Chondrocyte (in vitro differentiated cells): ENCODE measurements at regions not wholly inside any gene's neighbourhood (a gene's known extent, or its start where the extent isn't known, plus 50 kb on each side); places are given as distances from the start of the nearest gene placed in this dataset.

Experiments
- DNase-seq: peaks from one replicate; pipeline ENCODE4 v3.0.0; 2021; ENCODE audit warnings: mixed read lengths, low spot score
- H3K27ac Mint-ChIP-seq: one replicate; pipeline ENCODE4 v1.8.0; 2021; ENCODE audit warnings: mild to moderate bottlenecking, moderate library complexity, mixed read lengths; ENCODE audit not compliant: unreplicated experiment
- H3K27me3 Mint-ChIP-seq: 2 replicates; pipeline ENCODE4 v1.8.0; 2021; ENCODE audit warnings: low read depth, mixed read lengths
- H3K36me3 Mint-ChIP-seq: 2 replicates; pipeline ENCODE4 v1.8.0; 2021; ENCODE audit warnings: low read depth, mixed read lengths
- H3K4me1 Mint-ChIP-seq: 2 replicates; pipeline ENCODE4 v1.8.0; 2021; ENCODE audit warnings: low read depth, mild to moderate bottlenecking, mixed read lengths
- H3K4me3 Mint-ChIP-seq: one replicate; pipeline ENCODE4 v1.8.0; 2021; ENCODE audit warnings: mild to moderate bottlenecking, moderate library complexity, mixed read lengths; ENCODE audit not compliant: unreplicated experiment
- H3K9me3 Mint-ChIP-seq: 2 replicates; pipeline ENCODE4 v1.8.0; 2021; ENCODE audit warnings: low read depth, mixed read lengths
- TF ChIP-seq, protein P1 (sequence below): fragments of 200-600 bp; sonication (generic); IDR thresholded peaks from 2 replicates; pipeline ENCODE4 v1.5.0; 2021; ENCODE audit warnings: antibody characterized with exemption, mild to moderate bottlenecking, moderate library complexity

DNA sequence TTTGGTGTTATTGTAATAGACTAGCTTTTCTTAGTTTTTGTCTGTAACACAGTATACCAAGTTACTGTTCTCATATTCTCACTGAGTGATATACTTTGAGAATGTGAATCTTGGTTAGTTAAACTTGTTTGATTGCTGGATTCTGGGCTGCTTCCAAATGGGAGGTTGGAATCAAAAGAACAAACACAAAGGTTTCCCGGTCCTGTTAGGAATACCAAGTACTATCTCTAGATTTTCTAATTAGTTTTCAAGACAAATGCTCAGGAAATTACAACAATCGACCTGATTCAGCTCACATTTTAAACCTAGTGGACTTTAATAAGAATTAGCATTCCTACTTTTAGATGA, 244.3 kb downstream of the CSNK1G3 start:
- Mint-ChIP-seq H3K4me3 (no peak overlapping the region), H3K27me3 (no peaks in the 10 kb centered on the region), H3K27ac (peak overlapping the region; percentile 80), H3K4me1 (peaks cover 47% of the 10 kb centered on the region), H3K36me3 (no peaks in the 10 kb centered on the region), H3K9me3 (peaks cover 4% of the 10 kb centered on the region)
- no peak for DNase-seq
- TF ChIP-seq, protein P1, sequence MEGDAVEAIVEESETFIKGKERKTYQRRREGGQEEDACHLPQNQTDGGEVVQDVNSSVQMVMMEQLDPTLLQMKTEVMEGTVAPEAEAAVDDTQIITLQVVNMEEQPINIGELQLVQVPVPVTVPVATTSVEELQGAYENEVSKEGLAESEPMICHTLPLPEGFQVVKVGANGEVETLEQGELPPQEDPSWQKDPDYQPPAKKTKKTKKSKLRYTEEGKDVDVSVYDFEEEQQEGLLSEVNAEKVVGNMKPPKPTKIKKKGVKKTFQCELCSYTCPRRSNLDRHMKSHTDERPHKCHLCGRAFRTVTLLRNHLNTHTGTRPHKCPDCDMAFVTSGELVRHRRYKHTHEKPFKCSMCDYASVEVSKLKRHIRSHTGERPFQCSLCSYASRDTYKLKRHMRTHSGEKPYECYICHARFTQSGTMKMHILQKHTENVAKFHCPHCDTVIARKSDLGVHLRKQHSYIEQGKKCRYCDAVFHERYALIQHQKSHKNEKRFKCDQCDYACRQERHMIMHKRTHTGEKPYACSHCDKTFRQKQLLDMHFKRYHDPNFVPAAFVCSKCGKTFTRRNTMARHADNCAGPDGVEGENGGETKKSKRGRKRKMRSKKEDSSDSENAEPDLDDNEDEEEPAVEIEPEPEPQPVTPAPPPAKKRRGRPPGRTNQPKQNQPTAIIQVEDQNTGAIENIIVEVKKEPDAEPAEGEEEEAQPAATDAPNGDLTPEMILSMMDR, result no peak

DNA sequence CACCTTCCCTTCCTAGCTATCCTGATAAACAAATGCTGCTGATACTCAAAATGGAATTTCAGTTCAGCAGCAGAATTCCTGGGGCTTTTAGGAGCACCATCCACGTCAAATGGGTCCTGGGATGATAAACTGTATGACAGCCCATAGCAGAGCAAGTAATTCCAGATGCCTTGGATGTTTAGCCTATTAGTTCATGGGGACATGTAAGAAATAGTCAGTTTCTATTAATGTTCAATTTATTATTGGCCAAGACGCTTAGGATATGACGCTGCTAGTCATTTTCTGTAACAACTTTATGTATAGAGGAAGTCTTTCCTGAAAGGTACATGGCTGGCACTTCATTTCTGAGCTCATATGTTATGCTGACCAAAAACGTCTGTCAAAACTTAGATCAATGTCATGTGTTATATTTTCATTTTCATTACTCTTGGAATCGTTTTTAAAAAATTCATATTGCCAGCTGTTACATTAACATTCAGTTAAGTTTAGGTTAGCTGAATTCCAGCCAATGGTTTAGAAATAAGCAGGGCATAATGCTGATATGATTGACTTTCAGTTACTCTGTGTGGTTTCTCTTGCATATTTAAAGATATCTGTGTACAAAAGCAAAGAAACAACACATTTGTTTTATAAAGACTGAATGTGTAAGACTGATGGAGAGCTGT, 243.8 kb downstream of the CSNK1G3 start:
- H3K27ac Mint-ChIP-seq, result peak overlapping the region; percentile 80
- TF ChIP-seq, protein P1, result no peak
- no peaks in the 10 kb centered on the region for H3K27me3 Mint-ChIP-seq
- H3K36me3 Mint-ChIP-seq, result no peaks in the 10 kb centered on the region
- DNase-seq, result no peak
- peak overlapping the region; percentile 3 for H3K4me3 Mint-ChIP-seq
- peaks cover 4% of the 10 kb centered on the region for H3K9me3 Mint-ChIP-seq
- H3K4me1 Mint-ChIP-seq, result peaks cover 47% of the 10 kb centered on the region

DNA sequence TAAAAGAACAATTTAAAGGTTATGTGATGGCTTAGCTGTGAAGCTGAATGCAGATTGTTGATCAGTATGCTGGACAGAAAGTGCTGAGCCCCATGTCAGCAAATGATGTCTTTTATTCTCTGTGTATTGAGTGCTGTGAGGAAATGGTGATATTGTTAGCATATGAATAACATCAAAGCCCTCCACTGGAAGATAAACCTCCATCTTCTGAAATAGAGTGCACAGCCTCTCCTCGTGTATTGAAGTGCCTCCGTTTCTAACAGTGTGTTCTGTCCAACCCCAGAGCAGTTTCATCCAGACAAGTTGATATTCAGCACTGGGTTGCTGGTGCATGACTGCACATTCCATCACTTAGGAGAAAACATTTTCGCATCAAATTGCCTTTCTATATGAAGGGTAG, 242.9 kb downstream of the CSNK1G3 start:
- Mint-ChIP-seq H3K4me1 (peaks cover 47% of the 10 kb centered on the region), H3K36me3 (no peaks in the 10 kb centered on the region), H3K9me3 (peaks cover 4% of the 10 kb centered on the region), H3K4me3 (no peak overlapping the region), H3K27me3 (no peaks in the 10 kb centered on the region), H3K27ac (peak overlapping the region; percentile 80)
- TF ChIP-seq, protein P1, result no peak
- no peak for DNase-seq

DNA sequence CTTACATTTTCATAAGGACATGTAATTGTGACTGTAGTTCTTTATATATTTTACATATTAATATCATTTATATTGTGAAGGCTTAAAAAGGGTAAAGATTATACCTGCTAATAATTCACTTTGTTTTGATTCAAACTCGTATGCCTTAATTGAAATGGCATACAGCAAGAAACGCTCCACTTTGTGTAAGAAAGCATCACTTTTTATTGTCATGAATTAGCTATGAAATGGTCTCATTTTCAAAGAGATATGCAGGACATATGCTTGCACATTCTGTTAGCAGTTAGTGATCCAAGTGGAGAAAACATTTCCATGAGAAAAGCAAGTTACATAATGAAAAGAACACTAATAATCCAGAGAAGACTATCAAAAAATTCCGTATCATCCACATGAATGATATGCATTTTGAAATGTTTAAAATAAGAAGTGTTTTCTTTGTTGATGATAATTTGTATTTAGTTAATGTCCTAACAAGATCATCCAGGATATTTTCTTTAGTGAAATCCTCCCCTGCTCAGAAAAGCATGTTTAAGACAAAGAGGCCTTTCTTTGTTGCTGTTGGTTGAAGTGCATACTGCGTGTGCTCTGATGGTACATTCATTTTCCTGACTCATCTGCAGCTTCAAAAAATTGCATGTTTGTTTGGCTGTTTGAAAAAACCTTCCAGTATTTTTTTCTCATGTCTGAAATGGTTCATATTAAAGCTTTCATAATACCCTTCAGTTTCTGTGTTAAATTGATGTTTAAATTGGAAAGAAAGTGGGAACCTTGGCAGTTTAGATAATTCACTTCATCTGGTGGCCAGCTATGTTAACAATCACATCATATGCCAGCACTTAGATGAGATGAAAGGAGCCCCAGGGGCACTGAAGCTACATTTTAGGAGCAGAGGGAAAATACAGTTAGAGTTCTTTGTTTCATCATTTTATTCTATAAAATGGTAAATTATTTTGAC, 242.2 kb downstream of the CSNK1G3 start:
- Mint-ChIP-seq H3K27ac (peak overlapping the region; percentile 80), H3K4me1 (peaks cover 47% of the 10 kb centered on the region), H3K27me3 (no peaks in the 10 kb centered on the region), H3K4me3 (no peak overlapping the region), H3K36me3 (no peaks in the 10 kb centered on the region), H3K9me3 (peaks cover 4% of the 10 kb centered on the region)
- DNase-seq, result no peak
- TF ChIP-seq, protein P1, result no peak

DNA sequence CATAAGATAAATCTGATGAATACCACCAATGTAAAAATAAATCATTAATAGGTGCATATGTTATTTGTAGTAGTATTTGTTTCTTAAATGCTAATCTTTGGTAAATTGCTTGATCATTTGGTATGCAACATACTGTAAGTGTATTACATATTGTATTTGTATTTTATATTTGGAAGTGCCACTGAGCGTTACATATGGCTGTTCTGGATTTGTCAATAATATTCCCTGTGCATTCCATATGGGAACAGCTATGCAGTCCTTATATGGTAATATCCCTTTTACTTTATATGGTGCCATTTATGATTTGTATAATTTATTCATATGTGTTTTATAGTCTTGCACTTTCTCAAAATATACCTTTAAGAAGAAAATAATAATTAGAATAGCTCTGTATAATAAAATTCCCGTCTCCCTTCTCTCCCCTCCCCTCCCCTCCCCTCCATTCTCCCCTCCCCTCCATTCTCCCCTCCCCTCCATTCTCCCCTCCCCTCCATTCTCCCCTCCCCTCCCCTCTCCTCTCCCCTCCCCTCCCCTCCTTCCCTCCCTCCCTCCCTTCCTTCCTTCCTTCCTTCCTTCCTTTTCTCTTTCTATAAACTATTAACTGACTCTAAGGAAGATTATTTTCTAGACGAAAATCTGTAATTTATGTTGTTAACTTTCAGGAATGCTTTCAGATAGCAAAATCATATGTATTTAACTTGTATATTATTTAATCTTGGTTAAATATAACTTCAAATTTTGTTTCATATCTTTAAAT, 241.4 kb downstream of the CSNK1G3 start:
- H3K27ac Mint-ChIP-seq, result peak overlapping the region; percentile 95
- H3K4me3 Mint-ChIP-seq, result no peak overlapping the region
- H3K9me3 Mint-ChIP-seq, result no peaks in the 10 kb centered on the region
- DNase-seq, result no peak
- H3K4me1 Mint-ChIP-seq, result peaks cover 47% of the 10 kb centered on the region
- TF ChIP-seq, protein P1, result no peak
- H3K27me3 Mint-ChIP-seq, result no peaks in the 10 kb centered on the region
- H3K36me3 Mint-ChIP-seq, result no peaks in the 10 kb centered on the region
